NCI-H510A treated with DMSO at 0.1 percent for 48 hours (cell line): ENCODE measurements at regions not wholly inside any gene's neighbourhood (a gene's known extent, or its start where the extent isn't known, plus 50 kb on each side); places are given as distances from the start of the nearest gene placed in this dataset.

Experiments used
- DNase-seq: peaks from one replicate; lab custom pipeline; 2025; lab: John Stamatoyannopoulos, UW

GRCh38 chr12:63232896-63233295 is 81.9 kb upstream of the AVPR1A start:
- no peak for DNase-seq

GRCh38 chr12:63228853-63229252 is 77.9 kb upstream of the AVPR1A start:
- peak; percentile 82 for DNase-seq

- no peak for DNase-seq
Observed at GRCh38 chr12:63226792-63227463, 75.9 kb upstream of the AVPR1A start.

GRCh38 chr12:63224396-63224795 is 73.4 kb upstream of the AVPR1A start:
- DNase-seq, result no peak

GRCh38 chr12:63223128-63223527 is 72.1 kb upstream of the AVPR1A start:
- no peak for DNase-seq

- DNase-seq, result no peak
Observed at GRCh38 chr12:63222582-63222981, 71.6 kb upstream of the AVPR1A start.

GRCh38 chr12:63220921-63221320 is 69.9 kb upstream of the AVPR1A start:
- no peak for DNase-seq

GRCh38 chr12:63212316-63212715 is 61.3 kb upstream of the AVPR1A start:
- DNase-seq, result no peak

GRCh38 chr12:63208956-63209355 is 58.0 kb upstream of the AVPR1A start:
- DNase-seq, result no peak

- peak; percentile 83 for DNase-seq
Observed at GRCh38 chr12:63206909-63207308, 55.9 kb upstream of the AVPR1A start.

GRCh38 chr12:63206494-63206893 is 55.5 kb upstream of the AVPR1A start:
- peak; percentile 81 for DNase-seq
